SHP77 (cell line): ENCODE measurements at regions not wholly inside any gene's neighbourhood (a gene's known extent, or its start where the extent isn't known, plus 50 kb on each side); places are given as distances from the start of the nearest gene placed in this dataset.
"Not testable (repeated sequence)": the region's sequence is repeated elsewhere in the genome, so short reads cannot be mapped to it uniquely, and the experiment has no call there.

Source experiments
- DNase-seq, 2 experiments: peaks; one replicate each; lab custom pipeline; 2025; lab: John Stamatoyannopoulos, UW

DNA sequence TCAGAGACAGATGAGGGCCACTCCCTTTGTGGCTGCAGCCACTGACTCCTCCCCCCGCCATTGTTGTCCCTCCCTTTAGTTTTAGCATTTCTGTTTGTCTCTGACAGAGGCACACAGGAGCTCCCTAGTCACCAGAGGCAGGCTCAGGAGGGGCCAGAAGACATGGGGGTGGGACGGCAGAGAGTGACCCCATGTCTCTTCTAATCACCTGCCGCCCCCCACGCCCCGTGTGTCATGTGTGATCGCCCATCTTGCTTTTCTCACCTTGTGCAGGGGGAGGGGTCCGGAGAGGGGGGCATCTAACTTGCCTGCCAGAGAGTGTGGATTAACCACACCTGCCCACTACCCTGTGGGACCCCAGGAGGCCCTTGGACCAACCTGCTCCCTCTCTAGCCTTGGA, 246.7 kb upstream of the TP53TG3C start:
- not testable (repeated sequence) for DNase-seq

DNA sequence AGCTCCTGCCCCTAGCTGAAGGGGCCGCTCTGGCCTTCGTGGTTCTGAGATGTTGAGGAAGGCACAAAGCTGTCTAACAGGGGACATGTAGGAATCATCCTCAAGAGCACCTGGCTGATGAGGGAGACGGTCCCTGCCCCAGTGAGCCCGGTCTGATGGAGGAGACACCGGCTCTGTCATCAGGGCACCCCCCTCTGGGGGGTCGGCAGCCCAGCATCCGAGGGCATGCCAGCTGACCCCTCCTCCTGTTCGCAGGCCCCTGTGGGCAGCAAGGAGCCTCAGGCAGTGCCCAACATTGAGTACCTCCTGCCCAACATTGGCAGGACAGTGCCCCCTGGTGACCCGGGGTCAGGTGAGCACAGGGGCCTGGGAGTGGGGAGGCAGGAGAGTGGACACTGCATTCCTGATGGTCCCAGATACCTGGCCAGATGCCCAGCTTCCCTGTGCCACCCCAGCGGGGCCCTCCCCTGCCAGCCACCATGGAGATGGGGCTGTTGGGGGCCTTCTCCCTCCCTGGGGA, 247.9 kb upstream of the TP53TG3C start:
- DNase-seq, result not testable (repeated sequence)

DNA sequence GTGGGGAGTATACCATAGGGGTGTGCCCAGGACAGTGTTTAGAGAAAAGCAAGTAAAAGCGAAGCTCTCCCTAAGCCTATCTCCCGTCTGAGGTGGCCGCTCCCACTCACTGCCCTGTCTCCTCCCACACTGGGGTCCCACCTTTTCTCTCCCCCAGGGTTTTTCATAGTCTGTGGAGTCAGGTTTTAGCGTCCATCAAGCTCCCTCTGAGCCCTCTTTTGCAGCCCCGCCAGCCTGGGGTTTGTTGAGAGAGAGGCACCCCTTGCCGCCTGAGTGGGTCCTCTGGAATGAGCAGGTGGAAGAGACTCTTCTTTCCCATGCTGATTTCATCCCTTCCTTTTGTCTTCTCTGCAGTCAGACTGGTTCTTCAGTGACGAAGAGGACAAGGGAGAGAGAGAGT, 248.7 kb upstream of the TP53TG3C start:
- DNase-seq, result not testable (repeated sequence)

GRCh38 chr16:32939845-32940244, 254.2 kb upstream of the TP53TG3C start:
- DNase-seq, result not testable (repeated sequence)

GRCh38 chr16:32937929-32938328, 256.1 kb upstream of the TP53TG3C start:
- not testable (repeated sequence) for DNase-seq

GRCh38 chr16:32932240-32933040, 256.5 kb upstream of the TP53TG3 start:
- not testable (repeated sequence) for DNase-seq

DNA sequence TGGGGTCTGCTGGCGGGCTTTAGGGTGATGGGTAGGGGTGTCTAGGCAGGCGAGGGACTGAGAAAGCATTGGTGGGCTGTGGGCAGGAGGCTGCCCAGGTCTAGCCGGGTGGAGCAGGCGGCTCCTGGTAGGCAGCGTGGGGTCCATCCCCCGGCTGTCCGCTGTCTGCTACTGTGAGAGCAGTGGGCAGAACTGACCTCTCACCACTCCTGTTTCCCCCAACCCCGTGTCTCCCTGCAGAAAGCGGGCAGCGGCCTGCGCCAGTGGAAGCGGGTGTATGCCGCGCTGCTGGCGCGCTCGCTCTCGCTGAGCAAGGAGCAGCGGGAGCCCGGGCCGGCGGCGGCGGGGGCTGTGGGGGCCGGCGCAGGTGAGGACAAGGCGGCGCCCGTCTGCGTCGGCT, 249.2 kb upstream of the TP53TG3 start:
- DNase-seq, result not testable (repeated sequence)

- peak; percentile 62 to 68 for DNase-seq
These were observed 246.6 kb upstream of the TP53TG3 start for GRCh38 chr16:32922578-32922977.

GRCh38 chr16:32915346-32915745, 239.4 kb upstream of the TP53TG3 start:
- DNase-seq, result not testable (repeated sequence)

DNA sequence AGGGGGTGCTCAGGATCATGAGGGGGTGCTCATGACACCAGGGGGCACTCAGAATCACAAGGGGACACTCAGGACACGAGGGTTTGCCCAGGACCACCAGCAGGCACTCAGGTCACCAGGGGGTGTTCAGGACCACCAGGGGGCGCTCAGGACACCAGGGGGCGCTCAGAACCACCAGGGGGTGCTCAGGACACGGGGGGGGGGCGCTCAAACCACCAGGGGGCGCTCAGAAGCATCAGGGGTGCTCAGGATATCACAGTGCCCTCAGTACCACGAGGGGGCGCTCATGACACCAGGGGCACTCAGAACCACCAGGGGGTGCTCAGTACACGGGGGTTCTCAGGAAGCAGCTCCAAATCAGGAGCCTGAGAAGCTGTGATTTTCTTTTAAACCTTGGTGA, 221.8 kb upstream of the TP53TG3 start:
- not testable (repeated sequence) for DNase-seq

DNA sequence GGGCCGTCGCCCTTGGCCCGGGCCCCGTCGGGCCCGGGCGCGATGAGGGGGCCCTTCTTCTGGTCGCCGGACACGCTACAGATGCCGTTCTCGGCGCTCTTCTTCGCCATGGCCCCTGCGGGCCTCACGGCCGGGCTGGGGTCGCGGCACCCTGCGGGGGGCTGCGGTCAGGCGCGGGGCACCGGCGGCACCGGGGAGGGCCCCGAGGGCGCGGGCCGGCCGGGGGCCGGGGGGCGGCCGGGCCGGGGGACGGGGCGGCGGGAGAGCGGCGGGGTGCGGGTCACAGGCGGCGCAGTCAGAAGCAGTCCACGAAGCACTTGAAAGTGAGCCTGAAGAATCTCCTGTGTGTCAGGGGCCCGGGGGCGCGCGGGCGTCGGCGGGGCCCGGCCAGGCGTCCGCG, 209.4 kb upstream of the TP53TG3 start:
- not testable (repeated sequence) for DNase-seq

DNA sequence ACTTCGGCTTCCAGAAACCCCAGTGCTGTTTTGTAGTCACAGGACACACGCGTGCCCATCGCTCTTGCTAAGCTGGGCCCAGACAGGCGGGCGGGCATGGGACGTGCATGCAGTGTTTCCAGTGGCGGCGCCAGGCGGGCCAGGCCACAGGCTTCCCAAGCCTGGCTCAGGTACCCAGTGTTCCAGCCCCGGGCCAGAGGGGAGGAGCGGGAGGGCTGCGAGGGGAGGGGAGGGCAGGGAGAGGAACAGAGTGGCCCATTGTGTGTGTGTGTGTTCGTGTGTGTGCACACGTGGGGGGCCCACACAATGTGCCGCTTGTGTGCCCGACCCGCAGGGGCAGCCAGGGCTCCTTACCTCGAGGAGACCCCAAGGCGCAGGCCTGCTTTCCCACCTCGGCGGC, 208.6 kb upstream of the TP53TG3 start:
- DNase-seq, result not testable (repeated sequence)

DNA sequence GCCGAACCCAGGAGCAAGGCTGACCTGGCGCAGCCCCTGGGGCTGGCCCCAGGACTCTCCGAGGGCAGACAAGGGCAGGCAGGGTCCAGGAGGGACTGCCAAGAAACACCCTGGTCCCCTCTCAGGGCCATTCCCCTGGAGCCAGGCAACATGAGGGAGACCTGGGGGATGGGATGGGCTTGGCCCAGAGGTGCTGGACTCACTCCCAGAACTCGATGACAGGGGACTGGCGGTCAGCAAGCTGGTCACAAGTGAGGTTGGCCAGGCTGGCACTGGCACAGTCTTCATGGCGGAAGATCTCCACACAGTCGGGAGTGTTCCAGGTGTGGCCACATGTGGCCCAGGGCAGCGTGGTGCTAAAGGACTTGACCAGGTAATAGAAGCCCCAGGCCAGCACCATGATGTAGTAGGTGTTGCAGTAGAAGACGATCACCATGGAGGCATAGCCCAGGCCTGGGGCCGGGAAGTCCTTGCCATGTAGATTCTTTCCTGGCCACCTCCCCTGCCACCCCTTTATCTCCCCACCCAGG, 206.4 kb upstream of the TP53TG3 start:
- DNase-seq, result not testable (repeated sequence)

GRCh38 chr16:32881631-32882030, 205.7 kb upstream of the TP53TG3 start:
- not testable (repeated sequence) for DNase-seq

DNA sequence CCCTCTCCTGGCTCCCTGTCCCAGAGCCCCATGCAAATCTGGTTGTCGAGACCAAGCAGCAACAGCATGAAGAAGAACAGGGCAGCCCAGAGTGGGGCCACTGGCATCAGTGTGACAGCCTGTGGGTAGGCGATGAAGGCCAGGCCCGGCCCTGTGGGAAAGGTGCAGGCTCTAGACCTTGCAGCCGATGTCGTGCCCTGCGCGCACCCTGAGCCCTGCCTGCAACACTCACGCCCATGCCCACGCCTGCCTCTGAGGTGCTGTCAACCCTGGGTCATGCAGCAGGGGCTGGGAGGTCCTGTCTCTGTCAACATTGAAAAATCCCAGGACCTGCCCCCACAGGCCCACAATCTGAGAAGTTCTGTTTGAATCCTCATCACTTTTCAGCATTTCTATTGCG, 204.0 kb upstream of the TP53TG3 start:
- DNase-seq, result not testable (repeated sequence)

GRCh38 chr16:32876718-32877117, 200.8 kb upstream of the TP53TG3 start:
- not testable (repeated sequence) for DNase-seq

GRCh38 chr16:32873783-32874182, 197.8 kb upstream of the TP53TG3 start:
- DNase-seq, result not testable (repeated sequence)

GRCh38 chr16:32873120-32873519, 197.2 kb upstream of the TP53TG3 start:
- DNase-seq, result not testable (repeated sequence)

GRCh38 chr16:32870628-32871027, 194.7 kb upstream of the TP53TG3 start:
- not testable (repeated sequence) for DNase-seq

DNA sequence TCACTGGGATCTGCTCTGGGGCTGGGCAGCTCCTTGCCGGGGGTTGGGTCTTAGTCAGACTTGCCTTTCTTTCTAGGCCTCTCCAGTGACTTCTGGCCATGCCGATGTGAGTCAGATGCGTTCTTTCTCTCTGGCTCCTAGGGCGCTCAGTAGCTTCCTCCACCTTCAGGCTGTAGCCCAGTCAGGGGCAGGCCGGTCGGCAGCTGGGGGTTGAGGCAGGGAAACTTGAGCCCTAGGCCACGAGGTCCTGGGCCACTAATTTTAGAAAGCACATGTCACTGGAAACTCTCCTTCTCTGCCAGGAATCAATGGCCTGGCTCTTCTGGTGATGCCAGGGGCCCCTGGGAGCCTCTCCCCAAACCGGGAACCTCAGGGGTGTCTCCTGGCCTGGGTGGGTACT, 192.4 kb upstream of the TP53TG3 start:
- DNase-seq, result not testable (repeated sequence)

- DNase-seq, result not testable (repeated sequence)
These were observed 189.3 kb upstream of the TP53TG3 start for GRCh38 chr16:32865284-32865683.

DNA sequence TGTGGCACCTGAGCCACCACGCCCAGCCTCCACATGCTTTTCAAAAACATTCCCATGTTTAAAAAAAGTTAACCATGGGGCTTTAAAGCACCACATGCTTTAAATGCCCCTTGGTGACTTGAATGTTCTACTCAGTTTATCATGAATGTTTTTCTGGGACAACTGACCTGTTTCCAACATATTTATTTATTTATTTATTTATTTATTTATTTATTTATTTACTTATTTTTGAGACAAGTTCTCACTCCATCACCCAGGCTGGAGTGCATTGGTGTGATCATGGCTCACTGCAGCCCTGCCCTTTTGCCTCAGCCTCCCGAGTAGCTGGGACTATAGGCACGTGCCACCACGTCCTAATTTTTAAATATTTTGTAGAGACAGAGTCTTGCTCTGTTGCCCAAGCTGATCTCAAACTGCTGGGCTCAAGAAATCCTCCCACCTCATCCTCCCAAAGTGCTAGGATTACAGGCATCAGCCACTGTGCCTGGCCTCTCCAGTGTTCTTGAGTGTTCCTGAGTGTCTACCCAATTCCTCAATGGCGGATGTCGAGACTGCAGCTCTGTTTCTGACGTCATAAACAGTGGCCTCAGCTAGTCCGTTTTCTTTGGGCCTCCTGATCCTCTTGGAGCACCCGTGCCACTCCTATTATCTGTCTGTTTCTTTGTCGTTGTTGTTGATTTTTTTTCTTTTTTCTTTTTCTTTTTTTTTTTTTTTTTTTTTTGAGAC, 185.7 kb upstream of the TP53TG3 start:
- not testable (repeated sequence) for DNase-seq

DNA sequence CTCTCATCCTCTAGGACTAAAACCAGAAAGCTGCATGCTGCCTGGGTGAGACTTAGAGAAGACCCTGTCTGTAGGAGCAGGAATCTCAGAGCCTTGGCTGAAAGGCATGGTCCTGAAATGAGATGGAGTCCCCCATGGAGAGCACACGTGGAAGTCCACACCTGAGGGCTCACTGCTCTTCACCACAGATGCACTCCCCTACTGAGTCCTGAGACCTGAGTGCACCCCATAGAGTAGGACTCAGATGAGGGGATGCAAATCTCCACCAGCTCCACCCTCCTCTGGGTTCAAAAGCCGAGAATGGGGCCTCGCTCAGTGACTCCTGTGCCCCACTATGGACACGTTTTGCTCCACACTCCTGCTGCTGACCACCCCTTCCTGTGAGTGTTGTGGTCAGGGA, 171.4 kb upstream of the TP53TG3 start:
- DNase-seq, result not testable (repeated sequence)
